CD4-positive, CD25-positive, alpha-beta regulatory T cell (primary cell): ENCODE measurements at regions not wholly inside any gene's neighbourhood (a gene's known extent, or its start where the extent isn't known, plus 50 kb on each side); places are given as distances from the start of the nearest gene placed in this dataset.

Experiments
- ATAC-seq, 2 donors: fragments of 150-1000 bp; cut with Tn5 transposase; one replicate each; pipeline ENCODE4 v1.10.0; 2021; ENCODE audit warnings: low read depth in 2 of 2, moderate number of reproducible peaks in 2 of 2, moderate library complexity in 1 of 2
- DNase-seq, 3 donors: peaks; one replicate each; pipeline versions ENCODE4 v3.0.0 to v3.0.0-alpha.2; 2012 to 2022; ENCODE audit warnings: mixed read lengths in 1 of 3
- H3K27ac ChIP-seq: one replicate; pipeline ENCODE4 v1.7.0; 2013; ENCODE audit warnings: mild to moderate bottlenecking, low read length; ENCODE audit not compliant: insufficient read depth, poor library complexity, severe bottlenecking
- H3K27me3 ChIP-seq: one replicate; pipeline ENCODE4 v1.7.0; 2013; ENCODE audit warnings: low read length; ENCODE audit not compliant: control insufficient read depth, insufficient read depth
- H3K36me3 ChIP-seq: one replicate; pipeline ENCODE4 v1.7.0; 2013; ENCODE audit warnings: mild to moderate bottlenecking, low read length, moderate library complexity; ENCODE audit not compliant: control insufficient read depth, insufficient read depth
- H3K4me1 ChIP-seq: 2 replicates; pipeline ENCODE4 v1.7.0; 2013; ENCODE audit warnings: mild to moderate bottlenecking, low read length; ENCODE audit not compliant: insufficient read depth, control insufficient read depth, poor library complexity, severe bottlenecking
- H3K4me3 ChIP-seq: one replicate; pipeline ENCODE4 v1.7.0; 2013; ENCODE audit warnings: low read depth, mild to moderate bottlenecking, low read length, moderate library complexity
- H3K9me3 ChIP-seq, 2 experiments: 1 replicate in 1 of 2; 2 replicates in 1 of 2; pipeline ENCODE4 v1.7.0; 2013; ENCODE audit warnings: low read length in 2 of 2, mild to moderate bottlenecking in 1 of 2, moderate library complexity in 1 of 2; ENCODE audit not compliant: control insufficient read depth in 2 of 2
- H3K27ac Mint-ChIP-seq, 3 donors: one replicate each; pipeline ENCODE4 v1.8.0; 2020 to 2022; ENCODE audit warnings: mild to moderate bottlenecking in 3 of 3, mixed read lengths in 3 of 3, moderate library complexity in 2 of 3
- H3K27me3 Mint-ChIP-seq: one replicate; pipeline ENCODE4 v1.8.0; 2022; ENCODE audit warnings: mild to moderate bottlenecking, mixed read lengths
- H3K36me3 Mint-ChIP-seq: one replicate; pipeline ENCODE4 v1.8.0; 2020; ENCODE audit warnings: mixed read lengths
- H3K4me1 Mint-ChIP-seq, 4 donors: one replicate each; pipeline ENCODE4 v1.8.0; 2020 to 2022; ENCODE audit warnings: mixed read lengths in 4 of 4, mild to moderate bottlenecking in 1 of 4
- H3K4me3 Mint-ChIP-seq, 4 donors: one replicate each; pipeline ENCODE4 v1.8.0; 2020 to 2022; ENCODE audit warnings: mild to moderate bottlenecking in 4 of 4, mixed read lengths in 4 of 4, moderate library complexity in 3 of 4
- H3K9me3 Mint-ChIP-seq, 7 donors: one replicate each; pipeline ENCODE4 v1.8.0; 2020 to 2022; ENCODE audit warnings: mixed read lengths in 7 of 7, mild to moderate bottlenecking in 3 of 7, moderate library complexity in 2 of 7

DNA sequence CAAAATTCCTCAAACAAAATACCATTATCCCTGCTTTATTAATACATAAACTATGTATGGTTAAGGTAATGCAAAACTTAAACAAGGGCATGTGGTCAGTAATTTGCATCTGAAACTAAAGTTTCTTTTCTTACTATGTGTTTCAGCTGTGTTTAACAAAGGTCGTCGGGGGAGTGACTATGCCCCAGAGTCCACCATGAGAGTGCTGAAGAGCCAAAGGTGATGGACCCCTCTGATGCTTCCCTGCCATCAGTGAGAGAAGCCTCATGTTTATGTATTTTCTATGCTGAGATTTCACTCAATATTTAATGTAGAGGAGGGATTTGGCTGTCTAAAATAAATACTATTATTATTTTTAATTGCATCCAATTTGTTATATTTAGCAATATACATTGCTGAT is 707.2 kb upstream of the REG3G start:
- no peaks in the 10 kb centered on the region for H3K36me3 Mint-ChIP-seq

GRCh38 chr2:78330193-78330592 is 695.3 kb upstream of the REG3G start:
- Mint-ChIP-seq H3K27me3 (no peaks in the 10 kb centered on the region), H3K9me3 (peaks cover 2 to 14% (median 8%) of the 10 kb centered on the region in 7 donors), H3K27ac (no peak overlapping the region), H3K4me3 (no peak overlapping the region), H3K4me1 (no peaks in the 10 kb centered on the region), H3K36me3 (no peaks in the 10 kb centered on the region)
- DNase-seq (no peak), ATAC-seq (no peak)
- no peaks in the 10 kb centered on the region for H3K4me1 ChIP-seq
- H3K36me3 ChIP-seq, result no peaks in the 10 kb centered on the region
- H3K27me3 ChIP-seq, result no peaks in the 10 kb centered on the region
- H3K9me3 ChIP-seq, result peaks cover 4 to 11% of the 10 kb centered on the region in 2 experiments
- H3K4me3 ChIP-seq, result no peak overlapping the region
- H3K27ac ChIP-seq, result no peak overlapping the region

More for the DNA sequence above, 707.2 kb upstream of the REG3G start:
- Histone ChIP-seq H3K36me3 (no peaks in the 10 kb centered on the region), H3K4me3 (no peak overlapping the region), H3K9me3 (peaks cover 4 to 8% of the 10 kb centered on the region in 2 experiments), H3K27me3 (no peaks in the 10 kb centered on the region), H3K4me1 (no peaks in the 10 kb centered on the region), H3K27ac (no peak overlapping the region)
- Mint-ChIP-seq H3K9me3 (peaks cover 2 to 20% (median 10%) of the 10 kb centered on the region in 7 donors), H3K4me1 (no peaks in the 10 kb centered on the region), H3K4me3 (no peak overlapping the region), H3K27me3 (no peaks in the 10 kb centered on the region), H3K27ac (no peak overlapping the region)
- ATAC-seq (no peak), DNase-seq (no peak)

GRCh38 chr2:78351208-78351607 is 674.3 kb upstream of the REG3G start:
- no peak for DNase-seq
- H3K27me3 Mint-ChIP-seq, result no peaks in the 10 kb centered on the region
- Histone ChIP-seq H3K36me3 (no peaks in the 10 kb centered on the region), H3K27ac (no peak overlapping the region), H3K27me3 (no peaks in the 10 kb centered on the region), H3K4me1 (no peaks in the 10 kb centered on the region), H3K4me3 (no peak overlapping the region), H3K9me3 (peaks cover 0 to 8% of the 10 kb centered on the region in 2 experiments)
- H3K27ac Mint-ChIP-seq, result no peak overlapping the region
- peaks cover 2 to 38% (median 10%) of the 10 kb centered on the region in 7 donors for H3K9me3 Mint-ChIP-seq
- no peak for ATAC-seq
- no peak overlapping the region for H3K4me3 Mint-ChIP-seq
- H3K4me1 Mint-ChIP-seq, result no peaks in the 10 kb centered on the region
- no peaks in the 10 kb centered on the region for H3K36me3 Mint-ChIP-seq

GRCh38 chr2:78353168-78353567 is 672.3 kb upstream of the REG3G start:
- Histone ChIP-seq H3K27me3 (no peaks in the 10 kb centered on the region), H3K4me3 (no peak overlapping the region), H3K4me1 (no peaks in the 10 kb centered on the region), H3K27ac (no peak overlapping the region), H3K9me3 (peaks cover 4 to 5% of the 10 kb centered on the region in 2 experiments), H3K36me3 (no peaks in the 10 kb centered on the region)
- no peak overlapping the region for H3K27ac Mint-ChIP-seq
- ATAC-seq (no peak), DNase-seq (no peak)
- H3K36me3 Mint-ChIP-seq, result no peaks in the 10 kb centered on the region
- no peak overlapping the region for H3K4me3 Mint-ChIP-seq
- peaks cover 2 to 37% (median 10%) of the 10 kb centered on the region in 7 donors for H3K9me3 Mint-ChIP-seq
- no peaks in the 10 kb centered on the region for H3K27me3 Mint-ChIP-seq
- no peaks in the 10 kb centered on the region for H3K4me1 Mint-ChIP-seq

DNA sequence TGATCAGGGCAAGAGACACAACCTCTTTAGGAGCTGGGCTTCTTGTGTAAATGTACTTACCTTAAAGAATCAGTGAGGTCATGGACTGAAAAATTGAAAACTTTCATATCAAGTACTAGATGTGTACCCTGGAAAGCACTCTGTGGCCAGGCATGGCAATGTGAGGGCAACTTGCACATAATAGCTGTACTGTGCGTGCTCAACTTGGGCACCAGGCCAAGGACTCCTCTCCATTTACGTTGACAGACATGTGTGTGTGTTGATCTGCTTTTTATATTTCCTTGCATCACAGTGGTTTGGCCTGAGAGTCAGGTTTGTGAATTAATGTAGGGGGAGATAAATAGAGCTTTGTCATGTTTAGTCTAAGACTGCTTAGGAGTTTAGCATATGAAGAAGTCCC is 669.5 kb upstream of the REG3G start:
- no peaks in the 10 kb centered on the region for H3K4me1 Mint-ChIP-seq
- ATAC-seq (no peak), DNase-seq (no peak)
- H3K9me3 Mint-ChIP-seq, result peaks cover 2 to 32% (median 12%) of the 10 kb centered on the region in 7 donors
- H3K36me3 Mint-ChIP-seq, result no peaks in the 10 kb centered on the region
- H3K4me3 ChIP-seq, result no peak overlapping the region
- no peaks in the 10 kb centered on the region for H3K4me1 ChIP-seq
- no peak overlapping the region for H3K27ac Mint-ChIP-seq
- H3K4me3 Mint-ChIP-seq, result no peak overlapping the region
- H3K36me3 ChIP-seq, result no peaks in the 10 kb centered on the region
- peaks cover 4 to 8% of the 10 kb centered on the region in 2 experiments for H3K9me3 ChIP-seq
- H3K27me3 Mint-ChIP-seq, result no peaks in the 10 kb centered on the region
- H3K27me3 ChIP-seq, result no peaks in the 10 kb centered on the region
- H3K27ac ChIP-seq, result no peak overlapping the region

DNA sequence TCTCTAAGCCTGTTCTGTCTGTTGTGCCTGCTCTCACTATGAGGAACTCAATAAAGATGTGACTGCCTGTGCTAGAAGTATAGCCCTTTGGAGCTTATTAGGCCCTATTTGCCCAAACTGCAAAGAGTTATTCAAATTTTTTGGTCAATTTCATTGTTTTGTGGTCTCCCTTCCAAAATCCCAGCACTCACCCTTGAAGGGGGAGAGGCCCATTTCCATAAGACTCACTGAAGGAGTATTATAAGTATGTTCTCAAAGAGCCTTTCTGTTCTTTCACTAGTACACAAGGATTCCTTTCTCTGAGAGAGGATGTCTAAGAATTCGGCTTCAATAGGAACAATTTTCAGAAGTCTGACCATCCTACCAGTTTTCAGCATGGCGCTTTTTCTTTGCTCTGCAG is 641.9 kb upstream of the REG3G start:
- Mint-ChIP-seq H3K9me3 (peaks cover 0 to 27% (median 7%) of the 10 kb centered on the region in 7 donors), H3K4me3 (no peak overlapping the region), H3K36me3 (no peaks in the 10 kb centered on the region), H3K27me3 (no peaks in the 10 kb centered on the region), H3K4me1 (no peaks in the 10 kb centered on the region), H3K27ac (no peak overlapping the region)
- no peak overlapping the region for H3K4me3 ChIP-seq
- DNase-seq (no peak), ATAC-seq (no peak)
- no peak overlapping the region for H3K27ac ChIP-seq
- no peaks in the 10 kb centered on the region for H3K4me1 ChIP-seq
- H3K27me3 ChIP-seq, result no peaks in the 10 kb centered on the region
- H3K9me3 ChIP-seq, result peaks cover 0 to 6% of the 10 kb centered on the region in 2 experiments
- H3K36me3 ChIP-seq, result no peaks in the 10 kb centered on the region

- no peak overlapping the region for H3K4me3 Mint-ChIP-seq
- H3K9me3 Mint-ChIP-seq, result peaks cover 4 to 38% (median 14%) of the 10 kb centered on the region in 7 donors
Observed at GRCh38 chr2:78397198-78397597, 628.3 kb upstream of the REG3G start.

GRCh38 chr2:78407960-78408794 is 617.3 kb upstream of the REG3G start:
- Mint-ChIP-seq H3K27me3 (no peaks in the 10 kb centered on the region), H3K9me3 (peaks cover 1 to 26% (median 10%) of the 10 kb centered on the region in 7 donors), H3K36me3 (no peaks in the 10 kb centered on the region), H3K4me3 (no peak overlapping the region), H3K27ac (no peak overlapping the region), H3K4me1 (peaks cover 0 to 4% (median 0%) of the 10 kb centered on the region in 4 donors)
- Histone ChIP-seq H3K4me1 (no peaks in the 10 kb centered on the region), H3K27ac (no peak overlapping the region), H3K27me3 (no peaks in the 10 kb centered on the region), H3K4me3 (no peak overlapping the region), H3K36me3 (no peaks in the 10 kb centered on the region), H3K9me3 (peaks cover 3 to 15% of the 10 kb centered on the region in 2 experiments)
- no peak for ATAC-seq
- no peak for DNase-seq

More at GRCh38 chr2:78397198-78397597, 628.3 kb upstream of the REG3G start:
- Mint-ChIP-seq H3K4me1 (no peaks in the 10 kb centered on the region), H3K27ac (no peak overlapping the region), H3K27me3 (no peaks in the 10 kb centered on the region), H3K36me3 (no peaks in the 10 kb centered on the region)
- no peaks in the 10 kb centered on the region for H3K4me1 ChIP-seq
- no peak for ATAC-seq
- peaks cover 6 to 15% of the 10 kb centered on the region in 2 experiments for H3K9me3 ChIP-seq
- DNase-seq, result no peak
- H3K4me3 ChIP-seq, result no peak overlapping the region
- no peak overlapping the region for H3K27ac ChIP-seq
- H3K27me3 ChIP-seq, result no peaks in the 10 kb centered on the region
- no peaks in the 10 kb centered on the region for H3K36me3 ChIP-seq
